ENCODE measurements at regions not wholly inside any gene's neighbourhood (a gene's known extent, or its start where the extent isn't known, plus 50 kb on each side); places are given as distances from the start of the nearest gene placed in this dataset.
"Not testable (repeated sequence)": the region's sequence is repeated elsewhere in the genome, so short reads cannot be mapped to it uniquely, and the experiment has no call there.

DNA sequence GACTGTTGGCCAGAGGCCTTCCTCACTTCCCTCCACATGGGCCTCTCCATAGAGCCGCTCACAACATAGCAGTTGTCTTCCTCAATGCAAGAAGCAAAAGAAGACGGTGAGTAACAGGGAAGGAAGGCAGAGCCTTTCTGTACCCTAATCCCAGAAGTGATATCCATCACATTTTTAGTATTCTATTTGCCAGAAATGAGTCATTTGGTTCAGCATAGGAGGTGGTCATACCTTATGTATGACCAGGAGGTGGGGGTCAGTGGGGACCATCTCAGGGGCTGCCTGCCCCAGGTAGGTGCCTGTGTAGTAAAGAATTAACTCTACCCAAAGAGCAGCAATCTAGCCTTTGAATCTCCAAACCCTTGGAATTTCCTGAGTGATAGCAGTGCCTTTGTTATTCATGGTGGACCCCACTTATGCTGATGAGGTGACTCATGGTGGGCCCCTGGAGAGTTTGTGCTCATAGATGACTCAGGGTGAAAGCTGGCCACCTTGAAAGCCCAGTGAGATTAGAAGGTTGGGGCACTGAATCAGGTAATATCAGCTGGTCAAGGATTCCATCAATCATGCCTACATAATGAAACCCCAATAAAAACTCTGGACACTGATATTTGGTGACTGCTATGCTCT is 323.9 kb upstream of the IGF1R start:
- DNase-seq (ENCODE audit: low read depth in 2 of 2): no peak

GRCh38 chr15:98326804-98327203 is 321.5 kb upstream of the IGF1R start:
- DNase-seq (ENCODE audit: low read depth in 2 of 2): no peak

DNA sequence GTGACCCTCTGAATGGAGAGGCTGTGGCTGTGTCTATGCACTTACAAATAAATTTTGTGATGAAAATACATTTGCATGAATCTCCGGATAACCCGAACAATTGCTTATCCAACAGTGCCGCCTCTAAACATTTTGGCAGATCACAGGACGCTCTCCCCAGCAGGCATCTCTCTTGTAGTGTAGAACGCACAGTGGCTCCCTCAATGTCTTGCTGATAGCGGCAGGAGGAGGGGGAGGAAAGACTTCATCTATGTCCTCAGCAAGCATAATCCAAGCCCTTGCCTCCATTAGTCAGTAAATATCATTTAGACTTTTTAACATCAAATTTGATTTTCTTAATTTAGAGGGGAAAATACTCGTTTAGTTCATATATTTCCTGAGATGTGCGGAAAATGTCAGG is 318.1 kb upstream of the IGF1R start:
- DNase-seq (ENCODE audit: low read depth in 2 of 2): no peak

DNA sequence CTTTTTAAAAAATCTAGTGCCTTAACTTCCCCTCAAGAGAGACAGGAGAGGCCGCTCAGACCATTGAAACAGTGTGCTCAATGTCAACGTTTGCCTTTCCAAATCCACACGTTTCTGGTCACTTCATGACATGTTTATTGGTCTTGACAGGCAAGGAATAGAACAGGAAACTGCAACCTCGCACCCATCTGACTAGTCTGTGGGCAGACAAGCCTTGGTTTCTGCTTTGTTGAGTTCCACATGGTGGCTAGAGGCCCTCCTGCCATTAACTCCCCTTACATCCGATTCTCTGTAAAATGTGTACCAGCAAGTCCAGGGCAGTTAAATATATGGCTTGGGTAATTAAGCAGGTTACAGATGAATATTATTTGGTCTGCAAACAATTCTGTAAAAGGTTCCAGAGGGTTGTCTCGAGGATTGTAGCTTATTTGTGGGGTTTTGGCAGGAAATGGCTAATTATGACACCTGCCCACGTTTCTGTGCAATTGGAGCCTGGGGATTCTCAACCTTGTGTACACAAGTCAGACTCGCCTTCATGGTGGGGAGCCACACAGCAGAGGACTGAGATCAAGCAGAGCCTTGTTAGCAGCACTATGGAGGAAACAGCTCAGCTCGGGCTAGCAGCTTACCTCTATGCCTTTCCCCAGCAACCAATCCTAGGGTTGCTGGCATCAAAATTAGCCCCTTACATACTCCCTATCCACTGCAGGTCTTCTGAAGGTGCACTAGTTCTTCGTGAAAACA is 317.5 kb upstream of the IGF1R start:
- DNase-seq (ENCODE audit: low read depth in 2 of 2): no peak

- no peak for DNase-seq (ENCODE audit: low read depth in 2 of 2)
These were observed 316.7 kb upstream of the IGF1R start for GRCh38 chr15:98331676-98332075.

DNA sequence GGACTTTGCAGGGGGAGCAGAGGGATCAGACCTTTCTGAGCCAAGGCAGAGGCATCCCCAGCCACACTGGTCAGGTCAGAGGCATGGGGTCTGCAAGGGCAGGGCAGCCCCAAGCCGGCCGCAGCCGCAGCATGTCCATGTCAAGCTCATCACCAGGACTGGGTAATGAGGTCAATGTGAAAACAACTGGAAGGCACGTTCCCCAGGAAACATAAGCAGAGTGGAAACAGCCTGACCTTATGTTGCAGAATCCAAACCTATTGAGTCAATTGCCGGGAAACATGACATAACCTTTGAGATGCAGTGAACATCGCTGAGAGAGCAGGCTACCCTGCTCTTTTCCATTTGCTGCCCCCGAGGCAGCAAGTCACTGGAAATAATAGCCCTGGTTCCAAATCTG is 315.1 kb upstream of the IGF1R start:
- no peak for DNase-seq (ENCODE audit: low read depth in 2 of 2)

DNA sequence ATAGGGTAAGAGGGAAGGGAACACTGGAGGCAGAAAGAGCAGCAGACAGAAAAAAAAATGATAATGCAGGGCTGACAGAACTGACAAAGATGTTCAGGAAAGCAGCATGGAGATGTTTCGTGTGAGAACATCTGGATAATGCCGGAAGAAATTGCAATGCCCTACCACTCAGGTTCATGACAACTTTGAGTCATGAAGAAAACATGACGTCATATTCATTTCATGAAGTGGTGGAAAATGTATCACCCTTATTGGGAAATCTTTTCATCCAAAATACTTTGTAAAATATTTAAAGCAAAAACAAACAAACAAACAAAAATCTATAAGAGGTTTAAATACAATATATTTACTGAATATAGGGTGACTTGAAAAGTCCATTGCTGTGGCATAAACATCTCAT is 305.4 kb upstream of the IGF1R start:
- no peak for DNase-seq (ENCODE audit: low read depth in 2 of 2)

DNA sequence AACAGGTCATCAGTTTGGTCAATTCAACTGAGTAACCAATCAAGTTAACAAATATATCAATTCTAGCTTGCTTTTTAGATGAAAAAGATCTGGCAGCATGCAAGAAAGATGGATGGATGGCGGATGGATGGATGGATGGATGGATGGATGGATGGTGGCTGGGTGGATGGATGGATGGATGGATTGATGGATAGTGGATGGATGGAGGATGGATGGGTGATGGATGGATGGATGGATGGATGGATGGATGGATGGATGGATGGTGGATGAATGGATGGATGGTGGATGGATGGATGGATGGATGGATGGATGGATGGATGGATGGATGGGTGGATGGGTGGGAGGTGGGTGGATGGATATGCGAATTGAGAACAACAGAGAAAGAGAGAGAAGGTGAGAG is 303.7 kb upstream of the IGF1R start:
- DNase-seq (ENCODE audit: low read depth in 2 of 2): no peak

GRCh38 chr15:98347001-98347400 is 301.3 kb upstream of the IGF1R start:
- no peak for DNase-seq (ENCODE audit: low read depth in 2 of 2)

- no peak for DNase-seq (ENCODE audit: low read depth in 2 of 2)
These were observed 300.5 kb upstream of the IGF1R start for GRCh38 chr15:98347866-98348265.

GRCh38 chr15:98350276-98350675 is 298.1 kb upstream of the IGF1R start:
- no peak for DNase-seq (ENCODE audit: low read depth in 2 of 2)

DNA sequence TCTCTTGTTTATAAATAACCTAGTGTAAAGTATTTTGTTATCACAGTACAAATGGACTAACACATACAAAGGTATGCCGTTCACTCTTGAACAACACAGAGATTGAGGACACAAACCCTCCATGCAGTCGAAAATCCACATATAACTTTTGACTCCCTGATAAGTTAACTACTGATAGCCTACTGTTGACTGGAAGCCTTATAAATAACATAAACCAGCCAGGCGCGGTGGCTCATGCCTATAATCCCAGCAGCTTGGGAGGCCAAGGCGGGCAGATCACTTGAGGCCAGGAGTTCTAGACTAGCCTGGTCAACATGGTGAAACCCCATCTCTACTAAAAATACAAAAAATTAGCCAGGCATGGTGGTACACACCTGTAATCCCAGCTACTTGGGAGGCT is 290.1 kb upstream of the IGF1R start:
- not testable (repeated sequence) for DNase-seq (ENCODE audit: low read depth in 2 of 2)

GRCh38 chr15:98358971-98359370 is 289.4 kb upstream of the IGF1R start:
- no peak for DNase-seq (ENCODE audit: low read depth in 2 of 2)

DNA sequence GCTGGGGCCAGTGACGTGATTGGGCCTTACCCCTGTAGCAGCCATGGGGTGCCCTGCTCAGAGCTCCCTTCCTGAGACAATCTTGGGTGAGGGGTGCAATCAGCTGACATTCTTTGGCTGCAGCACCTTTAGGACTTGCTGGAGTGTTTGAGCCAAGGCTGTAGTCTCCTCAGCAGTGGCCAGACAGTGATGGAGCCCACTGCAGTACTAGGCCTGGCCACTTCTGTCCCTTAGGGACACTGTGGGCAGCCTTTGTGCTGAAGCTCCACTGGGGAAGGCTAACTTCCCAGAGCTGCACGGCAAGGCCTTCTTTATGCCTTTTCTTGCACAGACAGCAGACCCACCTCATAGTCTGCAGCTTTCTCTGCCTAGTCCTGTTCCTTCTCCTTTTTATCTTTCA is 284.9 kb upstream of the IGF1R start:
- DNase-seq (ENCODE audit: low read depth in 2 of 2): no peak

GRCh38 chr15:98363955-98364354 is 284.4 kb upstream of the IGF1R start:
- DNase-seq (ENCODE audit: low read depth in 2 of 2): no peak

GRCh38 chr15:98369081-98369716 is 279.1 kb upstream of the IGF1R start:
- no peak for DNase-seq (ENCODE audit: low read depth in 2 of 2)

- DNase-seq (ENCODE audit: low read depth in 2 of 2): no peak
These were observed 272.6 kb upstream of the IGF1R start for GRCh38 chr15:98375513-98376340.

- DNase-seq (ENCODE audit: low read depth in 2 of 2): no peak
These were observed 267.6 kb upstream of the IGF1R start for GRCh38 chr15:98380721-98381120.

- DNase-seq (ENCODE audit: low read depth in 2 of 2): no peak
These were observed 266.9 kb upstream of the IGF1R start for GRCh38 chr15:98381446-98381845.

DNA sequence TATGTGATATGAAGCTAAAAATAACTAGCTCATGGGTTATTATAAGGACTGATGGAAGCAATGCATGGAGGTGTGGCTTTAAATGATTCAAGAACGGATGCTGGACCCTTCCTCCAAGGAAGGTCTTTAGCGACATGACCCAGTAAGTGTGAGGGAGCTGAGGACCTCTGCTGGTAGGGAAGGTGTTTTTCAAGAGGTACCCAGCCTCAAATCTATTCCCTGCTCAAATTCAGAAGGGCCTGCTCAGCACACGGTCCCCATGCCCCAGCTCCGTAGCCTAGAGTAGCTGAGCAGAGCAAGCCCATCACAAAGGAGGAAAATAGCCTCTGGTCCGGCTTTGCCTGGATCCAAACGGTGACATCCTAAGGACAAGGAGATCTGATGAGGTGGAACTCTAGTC is 266.2 kb upstream of the IGF1R start:
- DNase-seq (ENCODE audit: low read depth in 2 of 2): no peak

DNA sequence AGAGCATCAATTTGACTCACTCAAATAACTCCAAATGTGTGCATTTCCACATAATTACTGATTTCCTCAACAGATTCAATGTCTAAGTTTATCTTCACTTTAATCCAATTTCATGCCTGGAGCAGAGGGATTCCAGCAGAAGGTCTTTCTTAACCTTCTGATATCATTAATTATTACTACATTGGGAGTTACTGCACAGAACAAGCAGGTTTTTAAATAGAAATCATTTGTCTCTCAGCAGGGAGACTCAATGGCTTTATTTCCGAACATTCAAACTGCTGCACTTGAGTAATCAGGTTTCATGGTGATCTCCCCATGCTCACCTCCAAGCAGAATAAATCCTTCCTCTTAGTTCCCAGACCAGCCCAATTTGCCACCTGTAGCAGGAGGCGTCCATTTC is 264.8 kb upstream of the IGF1R start:
- no peak for DNase-seq (ENCODE audit: low read depth in 2 of 2)

DNA sequence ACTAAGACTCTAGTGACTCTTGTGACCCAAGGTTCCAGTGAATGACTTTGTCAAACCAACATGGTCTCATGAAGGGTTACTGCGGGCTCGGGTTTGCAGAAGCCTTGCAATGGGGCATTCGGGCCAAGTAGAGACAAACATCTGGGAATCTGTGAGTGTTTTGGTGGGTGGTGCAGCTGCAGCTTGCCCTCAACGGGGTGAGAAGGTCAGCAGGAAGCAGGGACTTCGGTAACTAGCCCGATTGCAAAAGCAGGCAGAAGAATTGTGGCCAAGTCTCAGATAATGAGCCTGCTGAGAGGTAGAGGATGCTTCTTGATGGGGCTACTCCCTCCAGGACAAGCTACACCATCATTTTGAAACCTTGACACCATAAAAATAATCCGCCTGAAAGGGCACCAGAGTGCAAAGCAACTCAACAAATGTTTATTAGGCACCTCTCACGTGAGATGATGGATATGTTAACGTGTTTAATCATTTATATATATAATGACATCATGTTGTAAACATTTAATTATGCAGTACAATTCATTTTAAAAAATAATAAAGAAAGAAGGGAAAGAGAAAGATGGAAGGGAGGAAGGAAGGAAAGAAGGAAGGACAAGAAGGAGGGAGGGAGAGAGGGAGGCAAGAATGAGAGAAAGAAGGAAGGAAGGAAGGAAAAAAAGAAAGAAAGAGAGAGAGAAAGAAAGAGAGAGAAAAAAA is 263.9 kb upstream of the IGF1R start:
- DNase-seq (ENCODE audit: low read depth in 2 of 2): no peak
